GM21619 (cell line): ENCODE measurements at regions not wholly inside any gene's neighbourhood (a gene's known extent, or its start where the extent isn't known, plus 50 kb on each side); places are given as distances from the start of the nearest gene placed in this dataset.
"Not testable (repeated sequence)": the region's sequence is repeated elsewhere in the genome, so short reads cannot be mapped to it uniquely, and the experiment has no call there.

Experiments
- ATAC-seq: cut with Tn5 transposase; IDR thresholded peaks from one replicate; pipeline ENCODE4 v1.9.1; 2021; ENCODE audit not compliant: unreplicated experiment

- ATAC-seq, result no peak
Measured at GRCh38 chr14:106268013-106268727, 741.8 kb downstream of the TMEM121 start.

GRCh38 chr14:106269029-106269428 lies 742.6 kb downstream of the TMEM121 start:
- no peak for ATAC-seq

- no peak for ATAC-seq
Measured at GRCh38 chr14:106269451-106270204, 743.2 kb downstream of the TMEM121 start.

- not testable (repeated sequence) for ATAC-seq
Measured at GRCh38 chr14:106270476-106271121, 744.2 kb downstream of the TMEM121 start.

GRCh38 chr14:106276326-106277267 lies 750.2 kb downstream of the TMEM121 start:
- ATAC-seq, result no peak

GRCh38 chr14:106277503-106277902 lies 751.1 kb downstream of the TMEM121 start:
- no peak for ATAC-seq

- ATAC-seq, result no peak
Measured at GRCh38 chr14:106280876-106281275, 754.5 kb downstream of the TMEM121 start.

- ATAC-seq, result no peak
Measured at GRCh38 chr14:106286697-106287290, 760.4 kb downstream of the TMEM121 start.

- ATAC-seq, result no peak
Measured at GRCh38 chr14:106287506-106287905, 761.1 kb downstream of the TMEM121 start.

- no peak for ATAC-seq
Measured at GRCh38 chr14:106291626-106292025, 765.2 kb downstream of the TMEM121 start.

GRCh38 chr14:106294324-106294723 lies 767.9 kb downstream of the TMEM121 start:
- ATAC-seq, result no peak

- not testable (repeated sequence) for ATAC-seq
Measured at GRCh38 chr14:106300951-106301510, 774.6 kb downstream of the TMEM121 start.

GRCh38 chr14:106301609-106302008 lies 775.2 kb downstream of the TMEM121 start:
- not testable (repeated sequence) for ATAC-seq

- ATAC-seq, result no peak
Measured at GRCh38 chr14:106302661-106303060, 776.3 kb downstream of the TMEM121 start.

- ATAC-seq, result no peak
Measured at GRCh38 chr14:106304271-106304670, 777.9 kb downstream of the TMEM121 start.

GRCh38 chr14:106308839-106309389 lies 782.5 kb downstream of the TMEM121 start:
- ATAC-seq, result peak; percentile 89

GRCh38 chr14:106309423-106309822 lies 783.0 kb downstream of the TMEM121 start:
- peak; percentile 37 for ATAC-seq

- no peak for ATAC-seq
Measured at GRCh38 chr14:106315436-106315835, 789.1 kb downstream of the TMEM121 start.

- ATAC-seq, result no peak
Measured at GRCh38 chr14:106317593-106317992, 791.2 kb downstream of the TMEM121 start.

GRCh38 chr14:106318700-106319099 lies 792.3 kb downstream of the TMEM121 start:
- ATAC-seq, result no peak
